22Rv1 (cell line): ENCODE measurements at regions not wholly inside any gene's neighbourhood (a gene's known extent, or its start where the extent isn't known, plus 50 kb on each side); places are given as distances from the start of the nearest gene placed in this dataset.

Experiments
- ZFX ChIP-seq: fragments of 450-650 bp; IDR thresholded peaks from 2 replicates; pipeline ENCODE4 v1.6.1; 2017; ENCODE audit warnings: antibody characterized with exemption, borderline replicate concordance
- TF ChIP-seq, protein P1 (sequence below): fragments of 450-650 bp; IDR thresholded peaks from 2 replicates; pipeline ENCODE4 v1.5.1; 2017; ENCODE audit warnings: mild to moderate bottlenecking

DNA sequence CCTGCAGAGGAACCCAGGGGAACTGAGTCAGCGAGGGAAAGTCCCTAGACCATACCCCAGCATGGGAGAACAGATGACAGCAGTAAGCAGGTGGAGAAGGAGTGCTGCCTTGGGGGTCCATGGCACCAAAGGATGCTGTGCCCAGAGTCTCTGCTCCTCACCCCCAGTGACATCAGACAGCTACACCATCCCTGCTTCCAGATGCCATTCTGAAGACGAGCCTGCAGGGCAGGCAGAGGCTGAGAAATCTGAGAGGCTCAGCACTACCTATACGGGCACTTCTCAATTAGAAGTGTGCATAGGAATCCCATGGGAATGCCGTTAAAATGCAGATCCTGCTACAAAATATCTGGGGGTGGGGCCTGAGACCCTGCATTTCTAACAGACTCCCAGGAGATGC lies 211.3 kb upstream of the NSMCE3 start:
- TF ChIP-seq, protein P1, sequence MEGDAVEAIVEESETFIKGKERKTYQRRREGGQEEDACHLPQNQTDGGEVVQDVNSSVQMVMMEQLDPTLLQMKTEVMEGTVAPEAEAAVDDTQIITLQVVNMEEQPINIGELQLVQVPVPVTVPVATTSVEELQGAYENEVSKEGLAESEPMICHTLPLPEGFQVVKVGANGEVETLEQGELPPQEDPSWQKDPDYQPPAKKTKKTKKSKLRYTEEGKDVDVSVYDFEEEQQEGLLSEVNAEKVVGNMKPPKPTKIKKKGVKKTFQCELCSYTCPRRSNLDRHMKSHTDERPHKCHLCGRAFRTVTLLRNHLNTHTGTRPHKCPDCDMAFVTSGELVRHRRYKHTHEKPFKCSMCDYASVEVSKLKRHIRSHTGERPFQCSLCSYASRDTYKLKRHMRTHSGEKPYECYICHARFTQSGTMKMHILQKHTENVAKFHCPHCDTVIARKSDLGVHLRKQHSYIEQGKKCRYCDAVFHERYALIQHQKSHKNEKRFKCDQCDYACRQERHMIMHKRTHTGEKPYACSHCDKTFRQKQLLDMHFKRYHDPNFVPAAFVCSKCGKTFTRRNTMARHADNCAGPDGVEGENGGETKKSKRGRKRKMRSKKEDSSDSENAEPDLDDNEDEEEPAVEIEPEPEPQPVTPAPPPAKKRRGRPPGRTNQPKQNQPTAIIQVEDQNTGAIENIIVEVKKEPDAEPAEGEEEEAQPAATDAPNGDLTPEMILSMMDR = no peak
- no peak for TF ChIP-seq ZFX
